IPS DF 19.7 (cell line): ENCODE measurements at regions not wholly inside any gene's neighbourhood (a gene's known extent, or its start where the extent isn't known, plus 50 kb on each side); places are given as distances from the start of the nearest gene placed in this dataset.
"Not testable (repeated sequence)": the region's sequence is repeated elsewhere in the genome, so short reads cannot be mapped to it uniquely, and the experiment has no call there.

Experiments
- DNase-seq: peaks from one replicate; pipeline ENCODE4 v3.0.0-alpha.2; 2013; ENCODE audit warnings: low read depth, low spot score

DNA sequence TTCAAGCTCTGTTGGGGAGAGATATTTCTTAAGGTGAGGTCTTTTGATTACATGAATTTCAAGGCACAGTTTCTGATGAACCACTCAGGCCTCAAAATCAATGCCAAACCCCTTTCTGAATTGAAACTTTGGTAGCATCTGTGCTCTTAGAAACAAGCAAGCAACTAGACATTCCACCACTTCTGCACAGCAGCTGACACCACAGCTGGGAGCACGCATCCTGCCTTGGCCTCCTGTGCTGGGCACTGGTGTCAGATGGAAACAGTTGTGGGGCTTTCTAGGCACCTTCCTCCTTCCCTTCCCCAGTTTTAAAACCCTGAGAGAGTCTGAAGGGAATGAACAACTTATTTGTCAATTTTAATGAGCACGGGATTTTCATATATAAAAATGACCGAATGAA is 360.2 kb downstream of the ADGRL2 start:
- no peak for DNase-seq

DNA sequence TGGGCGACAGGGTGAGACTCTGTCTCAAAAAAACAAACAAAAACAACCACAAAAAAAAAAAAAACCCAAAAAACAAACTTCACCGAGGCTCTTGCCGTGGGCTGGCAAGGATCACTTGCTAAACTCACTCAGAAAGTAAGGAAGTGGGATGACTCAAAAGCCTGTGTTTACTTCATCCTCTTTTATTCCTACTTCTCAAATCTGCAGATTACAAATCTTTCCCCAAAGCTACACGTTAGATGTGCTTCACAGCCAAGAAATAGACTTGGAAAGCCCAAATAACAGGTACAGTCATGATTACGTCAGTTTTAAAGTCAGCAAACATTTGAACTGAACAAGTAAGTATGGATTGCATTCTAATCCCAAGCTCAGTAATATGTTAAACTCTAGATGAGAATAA is 359.3 kb downstream of the ADGRL2 start:
- no peak for DNase-seq

DNA sequence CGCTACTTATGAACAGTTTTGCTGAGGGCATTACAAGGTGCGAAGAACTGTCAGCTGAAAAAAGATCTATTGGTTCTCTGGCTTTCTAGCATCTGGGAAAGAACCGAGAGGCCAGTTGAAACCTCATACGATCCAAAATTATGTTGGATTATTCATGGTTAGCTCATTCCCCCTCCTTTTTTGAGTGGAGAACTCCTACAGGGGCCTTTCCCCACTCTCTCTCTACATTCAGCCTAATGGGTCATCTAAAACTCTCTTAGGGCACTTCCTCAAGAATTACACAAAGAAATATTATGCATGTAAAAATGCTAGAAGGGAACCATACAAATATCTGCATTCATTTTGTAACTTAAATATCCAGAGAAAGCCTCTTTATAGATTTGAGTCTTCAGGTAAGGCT is 358.2 kb downstream of the ADGRL2 start:
- DNase-seq: no peak

DNA sequence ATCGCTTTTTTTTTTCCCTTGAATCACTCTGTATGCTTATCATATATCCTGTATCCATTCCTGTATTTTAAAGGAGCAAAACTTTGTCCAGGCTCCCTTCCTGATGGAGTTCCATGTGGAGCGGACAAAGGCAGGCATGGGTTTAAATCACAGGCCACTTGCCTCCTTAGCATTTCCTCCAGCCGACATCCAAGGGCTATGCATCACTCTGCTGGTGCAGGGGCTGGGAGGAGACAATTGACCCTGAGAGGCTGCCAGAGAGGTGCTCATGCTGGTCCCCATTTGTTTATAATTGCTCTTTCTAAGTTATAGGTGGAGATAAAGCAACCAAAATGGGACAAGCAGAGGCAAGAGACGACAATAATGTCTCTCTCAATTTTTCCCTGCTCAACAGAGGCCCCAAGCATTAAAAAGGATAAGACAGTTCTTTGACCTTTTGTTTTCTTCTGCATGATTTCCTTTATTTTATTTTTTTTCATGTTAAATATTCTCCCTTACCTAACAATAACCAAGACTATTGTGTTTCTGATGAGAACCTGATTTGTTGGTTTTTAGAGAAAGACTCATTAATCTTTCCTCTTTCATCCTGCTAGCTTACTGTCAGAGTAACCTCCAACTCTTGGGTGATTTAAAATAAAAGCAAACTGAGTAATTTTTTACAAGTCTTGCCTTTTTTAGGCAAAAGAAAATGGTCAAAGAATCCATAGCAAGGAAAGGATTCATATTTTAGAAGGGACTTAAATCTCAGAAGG is 353.7 kb downstream of the ADGRL2 start:
- no peak for DNase-seq

DNA sequence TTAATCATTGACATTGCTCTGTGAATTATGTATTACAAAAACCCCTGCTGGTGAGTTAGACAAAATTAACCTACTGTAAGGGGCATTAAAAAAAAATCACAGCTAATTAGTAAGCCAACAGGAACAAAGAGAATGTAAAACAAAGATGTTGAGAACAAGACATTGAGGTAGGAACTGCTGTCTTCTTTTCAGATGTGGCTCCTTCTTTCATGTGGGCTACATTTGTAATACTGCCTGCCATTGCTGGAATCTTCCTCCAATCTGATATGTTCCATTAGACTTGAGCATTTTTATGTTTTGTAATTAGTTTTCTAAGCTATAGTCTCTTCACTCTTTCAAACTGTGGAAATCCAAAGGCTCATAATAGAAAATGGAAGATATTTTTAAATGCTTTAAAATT is 353.0 kb downstream of the ADGRL2 start:
- DNase-seq: no peak

DNA sequence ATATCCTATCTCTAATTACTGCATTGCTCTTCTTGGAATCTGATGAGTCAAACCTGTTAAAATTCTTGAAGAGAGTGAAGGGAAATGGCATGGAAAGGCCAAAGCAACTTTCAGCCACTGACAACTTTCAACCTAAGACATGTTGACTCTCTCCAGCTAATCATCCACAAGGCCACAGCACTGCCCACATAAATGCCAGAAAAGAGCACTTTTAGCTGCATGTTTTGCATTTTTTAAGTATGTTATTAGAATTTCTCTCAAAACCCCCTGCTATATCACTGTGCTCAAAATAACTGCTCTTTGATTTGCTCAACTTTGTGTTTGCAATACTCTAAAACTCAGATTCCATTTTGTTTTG is 352.5 kb downstream of the ADGRL2 start:
- DNase-seq: no peak

DNA sequence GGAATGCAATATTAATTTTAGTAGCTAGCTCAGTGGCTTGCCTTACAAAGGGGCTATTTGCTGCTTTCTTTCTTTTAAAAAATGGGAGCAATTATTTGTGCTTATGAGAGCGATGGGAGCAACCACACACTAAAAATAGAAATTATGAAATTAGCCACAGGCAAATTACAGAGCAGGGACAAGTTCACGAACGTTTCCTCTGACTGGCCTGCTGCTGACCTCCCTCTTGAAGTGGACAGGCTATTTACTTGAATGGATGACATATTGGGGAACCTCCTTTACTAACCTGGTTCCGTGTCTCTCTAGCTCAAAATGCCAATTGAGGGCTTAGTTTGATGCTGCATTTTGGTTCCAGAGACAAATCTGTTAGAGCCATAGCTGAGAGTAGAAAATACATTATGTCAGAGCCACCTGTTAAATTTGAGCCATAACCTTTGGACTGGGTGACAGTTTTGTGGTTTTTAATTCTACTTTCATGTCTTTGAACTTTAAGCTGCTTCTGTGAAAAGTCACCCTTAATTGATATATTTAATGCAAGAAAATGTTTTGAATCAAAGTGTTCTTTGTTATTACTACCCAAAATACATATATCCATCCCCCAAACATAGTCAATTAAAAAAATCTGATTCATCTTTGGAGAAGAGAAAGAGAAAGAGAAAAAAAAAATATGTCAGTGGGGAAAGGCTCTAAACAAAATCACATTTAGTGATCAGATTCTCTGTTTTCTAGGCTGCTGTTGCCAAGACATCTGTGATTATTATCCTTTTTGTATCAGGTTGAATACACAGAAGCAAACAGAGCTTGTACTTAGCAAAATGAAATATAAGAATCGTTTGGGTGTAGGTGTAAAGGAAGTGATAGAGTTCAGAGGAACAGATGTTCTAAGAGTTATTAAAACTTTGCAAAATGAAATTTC is 351.9 kb downstream of the ADGRL2 start:
- no peak for DNase-seq

DNA sequence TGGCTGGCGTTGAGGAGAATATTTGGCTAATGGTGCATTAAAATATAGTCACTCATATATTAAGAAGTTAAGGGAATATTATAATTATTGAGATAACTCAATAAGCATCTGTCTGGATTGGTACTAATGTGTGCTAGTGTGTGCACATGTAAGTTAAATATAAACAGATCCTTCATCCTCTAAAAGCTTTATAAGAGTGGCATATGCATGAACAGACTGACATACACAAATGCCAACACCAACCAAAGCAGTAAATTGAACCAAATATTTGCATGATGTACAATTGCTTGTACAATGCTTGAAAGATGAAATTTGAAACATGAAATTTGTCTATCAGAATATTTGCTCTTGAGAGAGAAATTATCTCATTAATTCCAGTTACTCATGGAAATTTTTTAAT is 344.9 kb downstream of the ADGRL2 start:
- no peak for DNase-seq

DNA sequence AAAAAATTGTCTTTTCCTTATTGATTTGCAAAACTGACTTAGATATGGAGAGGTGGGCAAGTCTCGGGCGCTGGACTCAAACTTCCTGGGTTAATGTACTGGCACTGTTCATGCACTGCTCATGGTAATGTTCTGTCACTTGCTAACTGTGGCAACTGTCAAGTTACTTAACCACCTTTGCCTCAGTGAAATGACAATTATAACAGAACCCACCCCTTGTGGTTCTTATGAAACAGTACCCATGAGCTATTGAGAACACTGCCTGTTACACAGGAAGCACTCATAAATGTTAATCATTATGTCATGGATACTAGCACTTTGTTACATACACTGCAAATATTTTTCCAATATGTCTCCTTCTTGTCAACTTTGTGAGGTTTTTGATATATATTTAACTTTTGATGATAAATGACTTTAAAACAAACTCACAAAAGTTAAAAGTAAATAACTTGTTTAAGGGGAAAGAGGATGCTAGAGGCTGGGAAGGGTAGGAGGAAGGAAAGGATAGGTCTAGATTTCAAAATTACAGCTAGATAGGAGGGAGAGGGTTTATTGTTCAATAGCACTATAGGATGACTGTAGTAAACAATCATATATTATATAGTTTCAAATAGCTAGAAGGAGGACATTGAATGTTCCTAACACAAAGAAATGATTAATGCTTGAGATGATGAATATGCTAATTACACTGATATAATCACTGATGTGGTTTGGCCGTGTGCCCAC is 342.5 kb downstream of the ADGRL2 start:
- DNase-seq: no peak

DNA sequence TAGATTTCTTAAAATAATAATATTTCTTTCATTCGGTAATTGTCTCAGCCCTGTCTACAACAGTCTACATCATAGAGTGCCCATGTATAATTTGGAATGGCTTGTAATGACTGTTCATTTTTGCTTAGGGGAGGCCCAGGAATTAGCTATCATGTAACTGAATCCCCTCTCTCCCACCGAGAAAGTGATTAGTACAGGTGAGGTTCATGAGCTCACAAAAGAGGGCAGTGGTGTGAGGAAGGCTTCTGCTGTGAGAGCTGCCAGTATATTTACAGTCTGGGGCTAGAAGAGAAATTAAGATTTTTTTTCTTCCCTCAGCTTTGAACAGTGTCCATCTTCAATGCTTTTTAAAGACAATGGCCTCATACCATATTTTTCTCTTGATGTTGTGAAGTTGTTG is 340.7 kb downstream of the ADGRL2 start:
- DNase-seq: no peak

DNA sequence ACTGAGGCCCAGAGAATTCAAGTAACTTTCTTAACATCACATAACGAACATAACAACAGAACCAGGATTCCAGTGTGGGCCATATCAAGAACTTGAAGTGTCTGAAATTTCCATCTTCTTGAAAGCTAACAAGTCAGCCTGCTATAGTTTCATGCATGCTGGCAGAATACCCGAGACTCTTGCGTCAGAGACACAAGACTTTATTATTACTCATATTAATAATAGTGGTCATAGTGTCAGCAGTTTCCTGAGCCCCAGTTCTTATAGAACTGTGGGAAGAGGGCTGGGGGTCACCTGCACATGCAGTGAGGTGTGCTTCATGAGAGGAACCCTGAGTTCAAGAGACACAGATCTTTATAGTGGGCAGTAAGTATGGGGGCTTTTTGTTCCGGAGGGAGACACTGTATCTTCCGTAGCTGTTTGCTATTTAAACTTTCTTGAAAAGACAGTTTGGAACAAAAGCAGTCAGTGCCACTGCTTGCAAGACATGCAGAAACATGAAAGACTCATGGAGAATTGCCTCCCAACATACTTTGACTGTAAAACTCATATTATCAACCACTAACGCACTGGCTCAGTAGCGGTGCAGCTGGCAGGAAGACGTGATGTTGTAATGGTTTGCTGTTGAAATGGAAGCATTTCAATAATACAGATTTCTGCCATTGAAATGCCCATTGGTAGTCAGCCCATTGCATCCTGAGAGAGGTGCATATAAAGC is 339.2 kb downstream of the ADGRL2 start:
- DNase-seq: no peak

DNA sequence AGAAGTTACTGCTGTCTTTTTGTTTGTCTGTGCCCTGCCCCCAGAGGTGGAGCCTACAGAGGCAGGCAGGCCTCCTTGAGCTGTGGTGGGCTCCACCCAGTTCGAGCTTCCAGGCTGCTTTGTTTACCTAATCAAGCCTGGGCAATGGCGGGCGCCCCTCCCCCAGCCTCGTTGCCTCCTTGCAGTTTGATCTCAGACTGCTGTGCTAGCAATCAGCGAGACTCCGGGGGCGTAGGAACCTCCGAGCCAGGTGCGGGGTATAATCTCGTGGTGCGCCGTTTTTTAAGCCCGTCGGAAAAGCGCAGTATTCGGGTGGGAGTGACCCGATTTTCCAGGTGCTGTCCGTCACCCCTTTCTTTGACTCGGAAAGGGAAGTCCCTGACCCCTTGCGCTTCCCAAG is 335.6 kb downstream of the ADGRL2 start:
- DNase-seq: not testable (repeated sequence)

DNA sequence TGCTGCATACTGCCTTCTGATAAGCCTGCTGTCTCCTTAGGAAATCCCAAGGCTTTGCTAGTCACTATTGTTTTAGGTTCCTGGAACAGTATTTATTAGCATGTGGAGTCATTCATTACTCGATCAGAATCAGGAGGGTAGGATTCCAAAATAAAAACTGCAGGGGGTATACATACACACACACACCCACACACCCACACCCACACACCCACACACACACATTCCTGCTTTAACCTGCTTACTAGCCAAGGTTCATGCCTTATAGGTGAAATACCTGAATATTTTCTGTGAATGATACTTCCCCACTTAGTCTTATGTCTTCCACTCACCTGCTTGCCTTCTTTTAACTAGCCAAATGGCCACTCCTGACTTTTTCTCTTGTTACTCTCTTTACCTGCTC is 325.1 kb downstream of the ADGRL2 start:
- no peak for DNase-seq

DNA sequence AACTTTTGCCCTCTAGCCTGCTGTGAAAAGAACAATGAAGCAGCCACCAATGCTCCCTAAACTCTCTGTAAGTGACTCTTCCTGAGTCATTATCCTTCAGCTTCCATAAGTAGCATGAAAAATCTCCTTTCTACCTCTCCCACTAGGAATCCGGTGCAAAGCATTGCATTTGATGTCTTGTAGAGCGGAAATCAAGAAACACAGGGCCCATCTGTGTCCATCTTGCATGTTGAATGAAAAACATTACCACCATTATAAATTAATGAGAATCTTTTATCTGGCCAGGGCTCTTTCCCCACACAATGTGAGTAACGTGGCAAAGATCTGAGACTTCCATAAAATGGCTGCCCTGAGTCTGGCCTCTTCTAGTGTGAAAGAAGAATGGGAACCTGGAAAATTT is 324.4 kb downstream of the ADGRL2 start:
- no peak for DNase-seq

DNA sequence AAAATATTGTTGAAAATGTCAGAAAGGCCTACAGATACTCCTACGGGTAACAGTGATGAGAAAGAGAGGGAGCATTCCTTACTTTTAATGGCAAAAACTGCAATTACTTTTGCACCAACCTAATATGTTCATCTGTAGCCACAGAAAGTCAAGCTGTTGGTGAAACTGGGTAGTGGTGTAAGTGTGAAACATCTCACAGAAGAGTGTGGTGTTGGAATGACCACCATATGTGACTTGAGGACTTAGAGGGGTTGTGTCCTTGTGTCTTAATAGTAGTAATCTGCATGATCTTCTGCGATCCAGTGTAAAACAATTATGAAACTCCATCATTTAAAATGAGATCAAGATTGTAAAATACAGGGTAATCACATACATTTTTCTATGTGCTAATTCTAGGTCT is 320.7 kb downstream of the ADGRL2 start:
- DNase-seq: no peak

DNA sequence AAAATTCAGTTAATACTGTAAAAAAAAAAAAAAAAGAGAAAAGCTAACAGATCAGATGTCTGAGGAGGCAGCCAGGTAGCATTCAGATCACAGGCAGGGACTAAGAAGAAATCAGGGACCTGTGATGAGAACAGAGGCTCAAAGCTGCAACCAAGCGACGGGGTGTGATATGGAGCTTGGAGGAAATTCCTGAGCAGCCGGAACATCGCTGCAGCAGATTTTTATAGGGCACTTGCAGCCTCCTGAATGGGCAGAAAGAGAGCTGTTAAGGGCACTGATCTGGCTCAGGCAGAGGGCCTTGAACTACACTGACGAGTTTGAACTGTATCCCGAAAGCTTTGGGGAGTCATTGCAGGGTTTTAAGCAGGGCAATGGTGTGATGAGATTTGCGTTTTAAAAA is 315.4 kb downstream of the ADGRL2 start:
- DNase-seq: no peak

DNA sequence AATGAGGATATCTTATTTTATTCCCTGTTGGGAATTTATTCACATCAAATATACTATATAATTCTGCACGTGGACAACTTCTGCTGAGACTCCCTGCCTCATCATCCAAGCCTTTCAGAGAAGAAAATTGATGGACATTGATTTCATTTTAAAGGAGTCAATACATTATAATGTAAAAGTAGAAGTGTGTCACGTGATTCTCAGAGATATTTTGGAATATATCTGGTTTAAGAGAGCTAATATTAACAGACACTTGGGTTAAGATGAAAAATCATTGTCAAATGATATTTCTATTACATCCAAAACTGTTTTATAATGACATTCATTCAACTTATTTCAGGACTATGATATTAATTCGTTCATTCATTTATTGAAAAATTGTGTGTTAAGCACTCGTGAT is 314.2 kb downstream of the ADGRL2 start:
- no peak for DNase-seq

DNA sequence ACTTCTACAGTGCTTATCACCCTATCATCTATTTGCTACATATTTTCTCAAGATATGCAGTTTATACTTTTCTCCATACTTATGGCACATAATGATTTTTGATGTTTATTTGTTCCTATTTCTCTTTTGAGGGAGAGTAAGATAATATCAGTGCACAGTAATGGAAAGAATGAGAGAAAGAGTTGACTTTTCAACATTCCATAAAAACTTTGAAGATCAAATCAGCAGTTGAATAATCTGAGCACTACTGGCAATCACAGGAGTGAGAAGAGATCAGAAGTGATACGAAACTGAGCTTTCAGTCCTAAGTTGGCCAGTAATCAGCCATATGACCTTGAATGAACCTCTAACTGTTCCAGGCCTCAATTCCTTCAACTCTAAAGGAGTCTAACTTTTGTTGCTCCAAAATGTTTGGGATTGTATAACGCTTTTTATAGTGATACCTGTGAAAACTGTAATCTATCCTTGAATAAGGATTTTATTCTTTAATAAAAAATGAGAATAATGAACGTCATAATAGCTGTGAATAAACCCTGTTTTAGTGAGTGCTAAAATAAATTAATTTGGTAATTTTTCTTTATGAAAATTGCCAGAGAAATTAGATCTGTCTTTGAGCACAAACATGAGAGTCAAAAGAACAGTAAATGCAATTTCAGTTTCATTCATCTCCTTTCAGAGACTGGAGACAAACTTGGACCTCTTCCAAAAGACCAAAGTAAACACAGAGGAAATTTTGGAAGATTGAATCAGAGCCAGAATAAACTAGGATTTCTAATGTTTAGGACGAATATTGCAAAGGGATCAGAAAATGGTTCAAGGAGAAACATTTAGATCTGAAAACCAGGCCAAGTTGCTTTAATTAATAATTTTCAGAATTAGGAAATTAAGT is 309.9 kb downstream of the ADGRL2 start:
- no peak for DNase-seq

DNA sequence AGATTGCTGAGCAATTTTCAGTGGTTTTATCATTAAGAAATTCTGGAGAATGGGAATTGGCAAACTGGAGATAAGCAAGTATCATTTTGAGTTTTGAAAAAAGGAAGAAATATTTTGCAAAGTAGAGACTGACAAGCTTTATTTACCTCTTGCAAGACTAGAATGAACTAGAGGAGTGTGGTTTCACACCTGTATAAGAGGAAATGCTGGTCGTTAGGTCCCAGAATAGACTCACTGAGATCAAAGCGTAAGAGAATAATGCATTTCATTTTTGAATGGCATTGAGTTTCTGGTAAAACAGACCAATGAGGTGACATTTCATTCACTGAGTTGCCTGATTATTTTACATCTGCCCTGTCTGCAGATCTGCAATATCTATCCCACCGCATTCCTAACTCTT is 308.1 kb downstream of the ADGRL2 start:
- no peak for DNase-seq

DNA sequence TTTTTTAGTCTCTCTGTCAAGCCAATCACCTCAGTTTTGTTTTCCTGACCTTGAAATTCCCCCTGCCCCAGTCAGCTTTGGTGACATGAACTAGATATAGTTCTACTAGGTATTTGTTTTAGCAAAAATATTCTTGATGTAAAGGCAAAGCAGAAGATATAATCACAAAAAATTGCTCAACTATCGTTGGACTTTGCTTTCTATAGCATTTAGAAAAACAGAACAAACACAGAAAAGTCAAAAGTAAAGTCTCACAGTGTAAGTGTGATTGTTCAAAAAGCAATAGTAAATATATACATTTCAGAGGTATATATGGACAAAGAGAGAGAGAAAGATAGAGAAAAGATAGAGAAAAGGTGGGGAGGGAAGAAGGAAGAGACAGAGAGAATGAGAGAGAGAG is 305.9 kb downstream of the ADGRL2 start:
- DNase-seq: no peak

DNA sequence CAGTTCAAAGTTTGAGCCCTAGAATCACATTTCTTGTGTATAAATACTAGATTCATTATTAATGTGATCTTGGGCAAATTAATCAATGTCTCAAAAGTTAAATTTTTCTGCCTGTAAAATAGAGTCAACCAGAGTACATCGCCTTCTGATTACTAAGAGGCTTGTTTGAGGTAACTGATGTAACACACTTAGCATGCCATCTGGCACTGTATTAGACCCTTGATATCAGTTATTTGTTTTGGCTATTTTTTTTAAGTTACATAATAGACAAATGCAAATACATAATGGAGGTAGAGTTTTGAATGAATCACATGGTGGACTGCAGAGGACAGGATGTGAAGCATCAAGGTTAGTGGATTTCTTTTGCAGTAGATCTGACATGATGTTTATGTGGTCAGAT is 298.4 kb downstream of the ADGRL2 start:
- DNase-seq: no peak
